ENCODE measurements at regions not wholly inside any gene's neighbourhood (a gene's known extent, or its start where the extent isn't known, plus 50 kb on each side); places are given as distances from the start of the nearest gene placed in this dataset.

GRCh38 chr9:1222511-1222910, 172.4 kb downstream of the DMRT2 start:
- no peaks in the 10 kb centered on the region for H4K20me1 ChIP-seq (ENCODE audit: insufficient read depth, low read length)
- H3K4me2 ChIP-seq (replicated peaks; ENCODE audit: extremely low read depth, low read length, poor library complexity, severe bottlenecking) = no peak overlapping the region
- H3K27me3 Mint-ChIP-seq (ENCODE audit: low read depth in 3 of 3) = peaks cover 0 to 1% (median 1%) of the 10 kb centered on the region in 3 donors
- H3K9me3 ChIP-seq (replicated peaks in 1 of 2; ENCODE audit: control insufficient read depth in 1 of 2, insufficient read depth in 1 of 2, low read length in 2 of 2) = peaks cover 0 to 10% of the 10 kb centered on the region in 2 donors
- H3K4me3 ChIP-seq (replicated peaks in 1 of 3; ENCODE audit: low read depth in 2 of 3, low read length in 3 of 3) = no peak overlapping the region
- no peaks in the 10 kb centered on the region for H3K79me2 ChIP-seq (ENCODE audit: insufficient read depth, low read length)
- no peak overlapping the region for H3K9ac ChIP-seq (ENCODE audit: insufficient read depth, low read length, poor library complexity, severe bottlenecking)
- H3K27ac Mint-ChIP-seq = no peak overlapping the region
- no peaks in the 10 kb centered on the region for H3K36me3 ChIP-seq (replicated peaks in 1 of 2; ENCODE audit: control insufficient read depth in 1 of 2, insufficient read depth in 2 of 2, low read length in 2 of 2)
- H3K4me1 ChIP-seq (ENCODE audit: control insufficient read depth in 1 of 2, insufficient read depth in 2 of 2, low read length in 2 of 2) = no peaks in the 10 kb centered on the region
- no peak for DNase-seq
- WGBS (ENCODE audit: insufficient coverage) = no CpG with 5 or more reads among the region's 3 CpGs
- H3K9me3 Mint-ChIP-seq = peaks cover 2 to 19% (median 9%) of the 10 kb centered on the region in 7 donors
- H3K36me3 Mint-ChIP-seq = no peaks in the 10 kb centered on the region
- H3K27me3 ChIP-seq (ENCODE audit: control insufficient read depth in 2 of 2, insufficient read depth in 2 of 2, low read length in 2 of 2) = no peaks in the 10 kb centered on the region
- no peak for TF ChIP-seq CTCF (IDR thresholded peaks at IDR 0.05)
- intact Hi-C loops (cut with micrococcal nuclease) = no loop called here
- no peak overlapping the region for H3K27ac ChIP-seq (ENCODE audit: low read depth in 1 of 2, low read length in 2 of 2)
- H2AFZ ChIP-seq (ENCODE audit: insufficient read depth, low read depth, low read length, poor library complexity, severe bottlenecking) = no peak overlapping the region
- H3K4me1 Mint-ChIP-seq = no peaks in the 10 kb centered on the region
- H3K4me3 Mint-ChIP-seq = no peak overlapping the region

DNA sequence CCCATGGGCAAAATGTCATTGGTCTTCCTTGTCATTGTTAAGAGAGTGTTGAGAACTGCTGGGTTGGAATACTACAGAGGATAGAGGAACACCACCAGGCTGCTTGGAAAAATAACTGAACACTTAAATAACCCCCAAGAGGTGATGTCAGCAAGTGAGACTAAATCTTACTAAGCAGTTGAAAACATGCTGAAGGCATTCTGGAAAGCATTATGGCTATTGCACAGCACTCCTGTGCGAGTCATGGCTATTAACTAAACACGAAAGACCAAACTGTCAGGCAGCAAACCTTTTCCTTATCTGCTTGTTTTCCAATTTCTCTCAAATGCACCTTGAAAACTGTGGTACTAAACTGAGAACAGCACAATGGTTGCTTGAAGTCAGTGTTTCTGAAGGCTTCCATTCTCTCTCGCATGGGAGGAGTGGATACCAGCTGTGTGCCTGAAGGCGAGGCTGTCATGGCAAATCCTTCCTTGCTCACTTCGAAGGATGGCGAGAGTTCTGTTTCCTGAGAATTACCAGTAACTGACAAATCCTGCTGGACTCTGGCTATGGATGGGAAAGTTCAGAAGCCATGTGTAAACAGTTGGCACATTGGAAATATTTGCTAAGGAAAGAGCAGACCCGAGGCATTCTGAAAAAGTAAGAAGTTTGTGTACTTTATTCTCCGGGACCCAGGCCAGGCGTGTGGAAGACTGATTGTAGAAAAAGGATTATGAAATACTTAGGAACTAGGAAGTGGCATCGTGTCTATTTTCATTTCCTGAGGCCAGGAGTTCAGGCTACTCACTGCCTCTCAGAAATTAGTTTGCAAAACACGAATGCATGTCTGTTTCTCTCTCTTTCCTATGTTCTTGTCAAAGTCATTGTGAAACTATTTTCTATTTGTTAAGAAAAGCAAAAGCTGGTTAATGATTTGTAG, 182.1 kb downstream of the DMRT2 start:
- no peaks in the 10 kb centered on the region for H4K20me1 ChIP-seq (ENCODE audit: insufficient read depth, low read length)
- no peaks in the 10 kb centered on the region for H3K36me3 Mint-ChIP-seq
- no peaks in the 10 kb centered on the region for H3K9me3 ChIP-seq (replicated peaks in 1 of 2; ENCODE audit: control insufficient read depth in 1 of 2, insufficient read depth in 1 of 2, low read length in 2 of 2)
- H3K4me3 ChIP-seq (replicated peaks in 1 of 3; ENCODE audit: low read depth in 2 of 3, low read length in 3 of 3) = no peak overlapping the region
- H3K27ac ChIP-seq (ENCODE audit: low read depth in 1 of 2, low read length in 2 of 2) = no peak overlapping the region
- H3K79me2 ChIP-seq (ENCODE audit: insufficient read depth, low read length) = no peaks in the 10 kb centered on the region
- no peak overlapping the region for H3K4me3 Mint-ChIP-seq
- no peak overlapping the region for H2AFZ ChIP-seq (ENCODE audit: insufficient read depth, low read depth, low read length, poor library complexity, severe bottlenecking)
- peaks cover 4% of the 10 kb centered on the region for H3K4me1 Mint-ChIP-seq
- H3K27me3 Mint-ChIP-seq (ENCODE audit: low read depth in 3 of 3) = peaks cover 0 to 2% (median 0%) of the 10 kb centered on the region in 3 donors
- no peaks in the 10 kb centered on the region for H3K36me3 ChIP-seq (replicated peaks in 1 of 2; ENCODE audit: control insufficient read depth in 1 of 2, insufficient read depth in 2 of 2, low read length in 2 of 2)
- H3K9me3 Mint-ChIP-seq = peaks cover 0 to 10% (median 3%) of the 10 kb centered on the region in 7 donors
- H3K4me2 ChIP-seq (replicated peaks; ENCODE audit: extremely low read depth, low read length, poor library complexity, severe bottlenecking) = no peak overlapping the region
- no peaks in the 10 kb centered on the region for H3K27me3 ChIP-seq (ENCODE audit: control insufficient read depth in 2 of 2, insufficient read depth in 2 of 2, low read length in 2 of 2)
- H3K9ac ChIP-seq (ENCODE audit: insufficient read depth, low read length, poor library complexity, severe bottlenecking) = no peak overlapping the region
- WGBS (ENCODE audit: insufficient coverage) = 48% methylated on average over 9 of the region's 11 CpGs
- H3K4me1 ChIP-seq (ENCODE audit: control insufficient read depth in 1 of 2, insufficient read depth in 2 of 2, low read length in 2 of 2) = no peaks in the 10 kb centered on the region
- no peak for DNase-seq
- no peak overlapping the region for H3K27ac Mint-ChIP-seq
- no peak for TF ChIP-seq CTCF (IDR thresholded peaks at IDR 0.05)
- intact Hi-C loops (cut with micrococcal nuclease) = no loop called here

Data from CD14-positive monocyte (primary cell).